Mesendoderm (in vitro differentiated cells): ENCODE measurements at regions not wholly inside any gene's neighbourhood (a gene's known extent, or its start where the extent isn't known, plus 50 kb on each side); places are given as distances from the start of the nearest gene placed in this dataset.

ENCODE experiments used
- DNase-seq: peaks from one replicate; pipeline ENCODE4 v3.0.0; 2013
- H2AK5ac ChIP-seq: 2 replicates; pipeline ENCODE4 v1.6.1; 2013; ENCODE audit warnings: low read length, inconsistent platforms
- H2BK120ac ChIP-seq: 2 replicates; pipeline ENCODE4 v1.6.1; 2013; ENCODE audit warnings: low read depth, mild to moderate bottlenecking, low read length, moderate library complexity, mixed read lengths
- H2BK15ac ChIP-seq: replicated peaks from 2 replicates; pipeline ENCODE4 v1.6.1; 2013; ENCODE audit warnings: low read depth, mild to moderate bottlenecking, moderate library complexity
- H2BK5ac ChIP-seq: 2 replicates; pipeline ENCODE4 v1.6.1; 2013; ENCODE audit warnings: low read length, inconsistent platforms
- H3K18ac ChIP-seq: 2 replicates; pipeline ENCODE4 v1.6.1; 2013; ENCODE audit warnings: mild to moderate bottlenecking, low read length, mixed read lengths
- H3K23ac ChIP-seq: one replicate; pipeline ENCODE4 v1.6.1; 2013; ENCODE audit warnings: low read length
- H3K27ac ChIP-seq: 2 replicates; pipeline ENCODE4 v1.5.1; 2013; ENCODE audit warnings: low read depth, mild to moderate bottlenecking, inconsistent platforms, low read length, moderate library complexity
- H3K27me3 ChIP-seq: 2 replicates; pipeline ENCODE4 v1.6.1; 2013; ENCODE audit warnings: low read length, control low read depth, mild to moderate bottlenecking, inconsistent platforms; ENCODE audit not compliant: insufficient read depth, poor library complexity
- H3K36me3 ChIP-seq: 2 replicates; pipeline ENCODE4 v1.6.1; 2013; ENCODE audit warnings: low read length, inconsistent platforms; ENCODE audit not compliant: control insufficient read depth, insufficient read depth
- H3K4ac ChIP-seq: one replicate; pipeline ENCODE4 v1.6.1; 2013; ENCODE audit warnings: low read depth, mild to moderate bottlenecking, low read length, moderate library complexity
- H3K4me1 ChIP-seq: 2 replicates; pipeline ENCODE4 v1.6.1; 2013; ENCODE audit warnings: low read depth, low read length, inconsistent platforms; ENCODE audit not compliant: control insufficient read depth
- H3K4me2 ChIP-seq: 2 replicates; pipeline ENCODE4 v1.6.1; 2013; ENCODE audit warnings: low read length
- H3K4me3 ChIP-seq: 2 replicates; pipeline ENCODE4 v1.5.1; 2013; ENCODE audit warnings: mild to moderate bottlenecking, low read length
- H3K56ac ChIP-seq: one replicate; pipeline ENCODE4 v1.6.1; 2013; ENCODE audit warnings: low read length
- H3K79me1 ChIP-seq: 2 replicates; pipeline ENCODE4 v1.6.1; 2013; ENCODE audit warnings: low read length, inconsistent platforms
- H3K79me2 ChIP-seq: 2 replicates; pipeline ENCODE4 v1.6.1; 2013; ENCODE audit warnings: mild to moderate bottlenecking, low read length; ENCODE audit not compliant: control insufficient read depth, insufficient read depth
- H3K9ac ChIP-seq: 2 replicates; pipeline ENCODE4 v1.6.1; 2013; ENCODE audit warnings: low read length, inconsistent platforms
- H4K5ac ChIP-seq: one replicate; pipeline ENCODE4 v1.6.1; 2013; ENCODE audit warnings: low read length
- H4K8ac ChIP-seq: one replicate; pipeline ENCODE4 v1.6.1; 2013; ENCODE audit warnings: low read depth, mild to moderate bottlenecking, control low read depth, low read length, moderate library complexity
- WGBS: extraction: QIAGEN DNeasy Blood & Tissue Kit; methylation state at CpG from one replicate; pipeline ENCODE4 v1.1.7; 2013; ENCODE audit warnings: low lambda C conversion rate, missing lambda C conversion rate; ENCODE audit not compliant: insufficient coverage; ENCODE audit errors: extremely low coverage; 5-methylcytosine and 5-hydroxymethylcytosine counted together

DNA sequence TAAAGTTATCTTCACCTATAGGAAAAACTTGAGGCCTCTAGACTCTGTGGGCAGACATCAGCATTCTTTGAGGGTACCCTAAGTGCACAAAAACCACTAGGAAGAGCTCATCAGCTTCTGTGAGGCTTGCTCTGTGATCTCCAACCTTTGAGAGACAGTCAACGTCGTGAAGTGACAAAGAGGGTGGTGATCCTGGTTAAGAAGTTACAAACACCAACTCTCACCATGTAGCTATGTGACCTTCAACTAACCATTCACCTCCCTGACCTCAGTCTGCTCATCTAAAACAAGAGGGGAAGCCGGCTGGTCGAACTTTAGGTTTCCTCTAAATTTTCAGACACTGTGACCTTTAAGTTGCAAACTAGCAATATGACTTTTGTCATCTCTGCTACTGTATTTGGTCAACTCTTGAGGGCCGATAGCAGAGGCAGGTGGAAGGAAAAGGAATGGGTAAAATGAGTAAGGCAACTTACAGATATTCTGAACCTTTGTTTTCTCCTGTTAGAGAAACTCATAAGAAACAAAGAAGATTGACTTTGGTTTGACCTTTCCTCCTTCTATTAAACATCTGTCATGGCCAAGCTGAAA is 103.2 kb upstream of the PARP11 start:
- DNase-seq = no peak
- H3K4me2 ChIP-seq = no peak overlapping the region

GRCh38 chr12:3975652-3976051 is 102.5 kb upstream of the PARP11 start:
- no peak overlapping the region for H4K5ac ChIP-seq
- no peaks in the 10 kb centered on the region for H3K36me3 ChIP-seq
- H3K56ac ChIP-seq = no peak overlapping the region
- no peaks in the 10 kb centered on the region for H3K79me2 ChIP-seq
- no peak overlapping the region for H3K27ac ChIP-seq
- no peak for DNase-seq
- H3K4me3 ChIP-seq = no peak overlapping the region
- H3K27me3 ChIP-seq = no peaks in the 10 kb centered on the region
- H3K4ac ChIP-seq = no peak overlapping the region
- H3K4me1 ChIP-seq = no peaks in the 10 kb centered on the region
- H2BK15ac ChIP-seq = no peak overlapping the region
- no peak overlapping the region for H3K9ac ChIP-seq
- no peak overlapping the region for H4K8ac ChIP-seq
- H2AK5ac ChIP-seq = no peak overlapping the region
- WGBS = no CpG with 5 or more reads among the region's 3 CpGs
- H3K18ac ChIP-seq = no peak overlapping the region
- no peaks in the 10 kb centered on the region for H3K79me1 ChIP-seq
- H3K23ac ChIP-seq = no peak overlapping the region
- H3K4me2 ChIP-seq = no peak overlapping the region
- H2BK5ac ChIP-seq = no peak overlapping the region
- H2BK120ac ChIP-seq = no peak overlapping the region

More for the DNA sequence above, 103.2 kb upstream of the PARP11 start:
- Histone ChIP-seq H3K4me3 (no peak overlapping the region), H3K4me1 (no peaks in the 10 kb centered on the region), H3K27me3 (no peaks in the 10 kb centered on the region), H3K56ac (no peak overlapping the region), H2BK5ac (no peak overlapping the region), H4K8ac (no peak overlapping the region), H3K36me3 (no peaks in the 10 kb centered on the region), H2AK5ac (no peak overlapping the region), H3K27ac (no peak overlapping the region), H3K9ac (no peak overlapping the region), H3K79me1 (no peaks in the 10 kb centered on the region), H3K79me2 (no peaks in the 10 kb centered on the region), H3K18ac (no peak overlapping the region), H3K4ac (no peak overlapping the region), H2BK15ac (peak overlapping the region; percentile 46), H4K5ac (no peak overlapping the region), H2BK120ac (no peak overlapping the region), H3K23ac (no peak overlapping the region)
- WGBS = no CpG with 5 or more reads among the region's 5 CpGs

- no peak overlapping the region for H3K9ac ChIP-seq
- no peak overlapping the region for H3K18ac ChIP-seq
- H3K27ac ChIP-seq = no peak overlapping the region
- H2BK120ac ChIP-seq = no peak overlapping the region
- no peak overlapping the region for H3K4me3 ChIP-seq
- DNase-seq = no peak
- no peak overlapping the region for H4K5ac ChIP-seq
- no peak overlapping the region for H2BK15ac ChIP-seq
- H3K4me1 ChIP-seq = no peaks in the 10 kb centered on the region
- no peak overlapping the region for H3K4ac ChIP-seq
- no peaks in the 10 kb centered on the region for H3K27me3 ChIP-seq
- H3K79me1 ChIP-seq = no peaks in the 10 kb centered on the region
- no CpG with 5 or more reads among the region's 8 CpGs for WGBS
- H4K8ac ChIP-seq = no peak overlapping the region
- no peaks in the 10 kb centered on the region for H3K36me3 ChIP-seq
- no peaks in the 10 kb centered on the region for H3K79me2 ChIP-seq
- H2BK5ac ChIP-seq = no peak overlapping the region
- no peak overlapping the region for H2AK5ac ChIP-seq
- H3K23ac ChIP-seq = no peak overlapping the region
- H3K56ac ChIP-seq = no peak overlapping the region
- H3K4me2 ChIP-seq = no peak overlapping the region
Observed at GRCh38 chr12:3974883-3975282, 101.7 kb upstream of the PARP11 start.

DNA sequence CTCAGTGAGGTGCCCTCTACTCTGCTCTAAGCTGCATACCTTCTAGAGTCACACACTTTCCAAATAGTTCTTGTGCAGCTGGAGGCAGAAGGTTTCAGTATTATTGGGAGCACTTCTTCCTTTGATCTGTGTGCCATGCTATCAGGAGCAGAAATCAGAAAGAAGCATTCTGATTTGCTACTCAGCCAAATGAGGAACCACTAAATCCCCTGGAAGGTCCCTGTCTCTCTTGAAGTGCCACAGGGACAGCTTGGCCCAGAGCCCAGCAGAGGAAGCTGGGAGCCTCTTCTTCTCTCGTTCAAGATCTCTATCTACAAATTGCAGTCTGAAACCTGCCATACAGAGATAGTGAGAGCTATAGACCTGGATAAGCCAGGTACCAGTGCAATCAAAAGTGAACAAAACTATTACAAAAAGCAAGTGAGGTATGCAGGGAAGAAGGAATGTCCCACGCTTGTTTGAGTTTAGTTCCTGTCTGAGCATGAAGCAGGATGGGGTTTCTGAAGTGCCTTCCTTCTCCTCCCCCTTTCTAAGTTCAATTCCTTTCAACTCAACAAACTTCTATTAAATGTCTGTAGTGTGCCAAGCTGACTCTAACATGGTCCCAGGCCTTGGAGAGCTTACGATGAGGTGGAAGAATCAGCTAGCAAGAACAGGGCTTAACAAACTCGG is 100.9 kb upstream of the PARP11 start:
- H3K79me1 ChIP-seq = no peaks in the 10 kb centered on the region
- H3K36me3 ChIP-seq = no peaks in the 10 kb centered on the region
- H4K8ac ChIP-seq = no peak overlapping the region
- no peak overlapping the region for H3K9ac ChIP-seq
- no CpG with 5 or more reads among the region's 4 CpGs for WGBS
- no peak overlapping the region for H2BK5ac ChIP-seq
- H3K4me1 ChIP-seq = no peaks in the 10 kb centered on the region
- no peak overlapping the region for H3K4ac ChIP-seq
- no peak overlapping the region for H3K4me2 ChIP-seq
- H3K79me2 ChIP-seq = no peaks in the 10 kb centered on the region
- no peak for DNase-seq
- H4K5ac ChIP-seq = no peak overlapping the region
- H2AK5ac ChIP-seq = no peak overlapping the region
- no peak overlapping the region for H3K27ac ChIP-seq
- no peaks in the 10 kb centered on the region for H3K27me3 ChIP-seq
- no peak overlapping the region for H3K4me3 ChIP-seq
- no peak overlapping the region for H2BK15ac ChIP-seq
- no peak overlapping the region for H3K56ac ChIP-seq
- no peak overlapping the region for H3K18ac ChIP-seq
- no peak overlapping the region for H2BK120ac ChIP-seq
- H3K23ac ChIP-seq = no peak overlapping the region

DNA sequence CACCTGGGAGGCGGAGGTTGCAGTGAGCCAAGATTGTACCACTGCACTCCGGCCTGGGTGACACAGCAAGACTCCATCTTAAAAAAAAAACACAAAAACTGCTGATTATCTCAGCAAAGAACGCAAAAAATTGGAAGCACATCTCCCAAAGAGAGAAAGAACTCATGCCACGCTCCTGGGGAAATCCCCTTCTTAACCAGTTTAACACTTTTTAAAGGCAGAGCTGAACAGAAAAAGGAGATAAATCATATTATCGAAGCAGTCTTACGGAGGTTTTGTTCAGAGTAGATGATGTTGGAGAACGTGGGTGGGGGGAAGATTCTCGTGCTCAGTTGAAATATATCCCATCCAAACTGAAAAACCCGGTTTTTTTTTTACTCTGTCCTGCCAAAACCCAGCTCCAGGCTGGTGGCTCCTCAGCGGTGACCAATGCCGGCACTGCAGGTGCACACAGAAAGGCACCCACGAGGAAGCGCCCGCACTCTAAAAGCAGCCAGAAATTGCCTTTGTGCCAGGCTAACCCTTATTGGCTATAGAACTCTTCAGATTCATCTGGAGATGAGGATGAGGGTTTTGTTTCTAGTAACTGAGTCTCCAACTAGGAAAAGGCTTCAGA is 100.2 kb upstream of the PARP11 start:
- no peak for DNase-seq
- H2AK5ac ChIP-seq = no peak overlapping the region
- no peaks in the 10 kb centered on the region for H3K36me3 ChIP-seq
- no peak overlapping the region for H2BK5ac ChIP-seq
- WGBS = no CpG with 5 or more reads among the region's 14 CpGs
- H2BK15ac ChIP-seq = no peak overlapping the region
- no peak overlapping the region for H3K9ac ChIP-seq
- no peaks in the 10 kb centered on the region for H3K27me3 ChIP-seq
- H3K4me3 ChIP-seq = no peak overlapping the region
- H3K4me1 ChIP-seq = no peaks in the 10 kb centered on the region
- H3K23ac ChIP-seq = no peak overlapping the region
- no peaks in the 10 kb centered on the region for H3K79me2 ChIP-seq
- no peak overlapping the region for H3K4me2 ChIP-seq
- no peak overlapping the region for H4K5ac ChIP-seq
- H3K79me1 ChIP-seq = no peaks in the 10 kb centered on the region
- no peak overlapping the region for H3K4ac ChIP-seq
- H4K8ac ChIP-seq = no peak overlapping the region
- H3K56ac ChIP-seq = no peak overlapping the region
- H2BK120ac ChIP-seq = no peak overlapping the region
- H3K18ac ChIP-seq = no peak overlapping the region
- H3K27ac ChIP-seq = no peak overlapping the region
